ENCODE measurements at regions not wholly inside any gene's neighbourhood (a gene's known extent, or its start where the extent isn't known, plus 50 kb on each side); places are given as distances from the start of the nearest gene placed in this dataset.

DNA sequence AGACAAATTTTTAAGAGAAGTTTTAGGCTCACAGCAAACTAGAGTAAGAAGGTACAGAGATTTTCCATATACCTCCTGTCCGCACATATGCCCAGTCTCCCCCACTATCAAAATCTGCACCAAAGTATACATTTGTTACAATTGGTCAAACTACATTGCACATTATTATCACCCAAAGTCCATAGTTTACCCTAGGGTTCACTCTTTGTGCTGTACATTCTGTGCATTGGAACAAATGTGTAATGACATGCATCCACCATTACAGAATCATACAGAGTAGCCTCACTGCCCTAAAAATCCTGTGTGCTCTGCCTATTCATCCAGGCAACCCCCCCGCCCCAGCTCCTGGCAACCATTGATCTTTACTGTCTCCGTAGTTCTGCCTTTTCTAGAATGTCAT, 61.7 kb upstream of the SPRED2 start:
- intact Hi-C loops (cut with DNase I) = no loop called here
- H3K27me3 ChIP-seq (ENCODE audit: low read depth) = no peaks in the 10 kb centered on the region
- no peak overlapping the region for H3K4me3 ChIP-seq
- ATAC-seq = no peak
- H3K4me1 ChIP-seq = no peaks in the 10 kb centered on the region
- H3K36me3 ChIP-seq = no peaks in the 10 kb centered on the region
- TF ChIP-seq, protein P1, sequence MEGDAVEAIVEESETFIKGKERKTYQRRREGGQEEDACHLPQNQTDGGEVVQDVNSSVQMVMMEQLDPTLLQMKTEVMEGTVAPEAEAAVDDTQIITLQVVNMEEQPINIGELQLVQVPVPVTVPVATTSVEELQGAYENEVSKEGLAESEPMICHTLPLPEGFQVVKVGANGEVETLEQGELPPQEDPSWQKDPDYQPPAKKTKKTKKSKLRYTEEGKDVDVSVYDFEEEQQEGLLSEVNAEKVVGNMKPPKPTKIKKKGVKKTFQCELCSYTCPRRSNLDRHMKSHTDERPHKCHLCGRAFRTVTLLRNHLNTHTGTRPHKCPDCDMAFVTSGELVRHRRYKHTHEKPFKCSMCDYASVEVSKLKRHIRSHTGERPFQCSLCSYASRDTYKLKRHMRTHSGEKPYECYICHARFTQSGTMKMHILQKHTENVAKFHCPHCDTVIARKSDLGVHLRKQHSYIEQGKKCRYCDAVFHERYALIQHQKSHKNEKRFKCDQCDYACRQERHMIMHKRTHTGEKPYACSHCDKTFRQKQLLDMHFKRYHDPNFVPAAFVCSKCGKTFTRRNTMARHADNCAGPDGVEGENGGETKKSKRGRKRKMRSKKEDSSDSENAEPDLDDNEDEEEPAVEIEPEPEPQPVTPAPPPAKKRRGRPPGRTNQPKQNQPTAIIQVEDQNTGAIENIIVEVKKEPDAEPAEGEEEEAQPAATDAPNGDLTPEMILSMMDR (IDR thresholded peaks at IDR 0.05) = no peak
- no peaks in the 10 kb centered on the region for H3K9me3 ChIP-seq
- DNase-seq = no peak
- H3K27ac ChIP-seq = no peak overlapping the region

DNA sequence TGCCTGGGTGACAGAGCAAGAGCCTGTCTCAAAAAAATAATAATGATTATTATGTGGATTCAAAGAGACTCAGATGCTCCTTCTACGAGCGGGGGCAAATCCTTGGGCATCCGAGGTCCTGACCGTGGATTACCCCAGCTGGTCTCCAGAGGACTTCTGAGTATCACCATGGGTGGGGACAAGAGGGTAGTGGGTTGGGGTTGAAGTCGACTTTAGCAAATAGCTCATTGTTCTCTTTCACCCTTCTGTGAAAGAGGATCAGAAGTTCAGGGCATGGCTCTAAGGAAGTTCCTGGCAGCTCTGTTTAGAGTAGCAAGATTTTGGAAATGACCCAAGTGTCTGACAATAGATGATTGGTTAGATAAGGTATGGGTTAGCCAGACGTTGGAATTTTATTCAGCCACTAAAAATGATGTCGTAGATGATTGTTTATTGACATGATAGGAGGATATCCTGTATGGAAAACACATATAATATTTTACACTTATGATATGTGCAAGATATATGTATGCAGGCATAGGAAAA, 59.0 kb upstream of the SPRED2 start:
- H3K27ac ChIP-seq = no peak overlapping the region
- intact Hi-C loops (cut with DNase I) = no loop called here
- ATAC-seq (no peak), DNase-seq (no peak)
- no peak overlapping the region for H3K4me3 ChIP-seq
- TF ChIP-seq, protein P1 (IDR thresholded peaks at IDR 0.05) = no peak
- no peaks in the 10 kb centered on the region for H3K9me3 ChIP-seq
- no peaks in the 10 kb centered on the region for H3K27me3 ChIP-seq (ENCODE audit: low read depth)
- H3K4me1 ChIP-seq = no peaks in the 10 kb centered on the region
- H3K36me3 ChIP-seq = no peaks in the 10 kb centered on the region

GRCh38 chr2:65490222-65490621, 57.8 kb upstream of the SPRED2 start:
- DNase-seq = no peak
- H3K4me3 ChIP-seq = no peak overlapping the region
- no peaks in the 10 kb centered on the region for H3K27me3 ChIP-seq (ENCODE audit: low read depth)
- no peaks in the 10 kb centered on the region for H3K9me3 ChIP-seq
- H3K4me1 ChIP-seq = no peaks in the 10 kb centered on the region
- H3K36me3 ChIP-seq = no peaks in the 10 kb centered on the region
- intact Hi-C loops (cut with DNase I) = no loop called here
- no peak overlapping the region for H3K27ac ChIP-seq
- ATAC-seq = no peak
- TF ChIP-seq, protein P1 (IDR thresholded peaks at IDR 0.05) = no peak

GRCh38 chr2:65489269-65489668, 56.9 kb upstream of the SPRED2 start:
- Histone ChIP-seq H3K27ac (no peak overlapping the region), H3K36me3 (no peaks in the 10 kb centered on the region), H3K27me3 (ENCODE audit: low read depth) (no peaks in the 10 kb centered on the region), H3K4me1 (no peaks in the 10 kb centered on the region), H3K9me3 (no peaks in the 10 kb centered on the region), H3K4me3 (no peak overlapping the region)
- no peak for DNase-seq
- no peak for ATAC-seq
- intact Hi-C loops (cut with DNase I) = no loop called here
- TF ChIP-seq, protein P1 (IDR thresholded peaks at IDR 0.05) = no peak

GRCh38 chr2:65488527-65488926, 56.1 kb upstream of the SPRED2 start:
- Histone ChIP-seq H3K36me3 (no peaks in the 10 kb centered on the region), H3K4me3 (no peak overlapping the region), H3K4me1 (no peaks in the 10 kb centered on the region), H3K27ac (no peak overlapping the region), H3K27me3 (ENCODE audit: low read depth) (no peaks in the 10 kb centered on the region), H3K9me3 (no peaks in the 10 kb centered on the region)
- ATAC-seq (no peak), DNase-seq (no peak)
- TF ChIP-seq, protein P1 (IDR thresholded peaks at IDR 0.05) = no peak
- intact Hi-C loops (cut with DNase I) = no loop called here

DNA sequence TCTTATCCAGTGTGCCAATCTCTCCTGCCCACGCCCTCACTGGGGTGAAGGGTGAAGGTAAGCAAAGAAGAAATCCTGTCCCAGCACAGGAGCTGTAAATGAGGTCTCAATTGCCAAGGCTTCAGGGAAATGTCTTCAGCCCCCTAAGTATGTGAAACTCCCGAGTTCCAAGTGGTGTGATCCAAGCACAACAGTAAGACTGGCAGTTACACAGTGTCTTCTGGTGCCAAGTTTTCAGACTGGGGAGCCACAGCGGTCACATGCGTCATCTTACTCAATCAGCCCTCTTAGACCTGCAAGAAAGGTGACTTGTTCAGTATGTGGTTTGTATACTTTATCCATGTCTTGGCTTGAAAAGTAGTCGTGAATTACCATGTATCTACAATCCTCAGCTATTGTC, 55.0 kb upstream of the SPRED2 start:
- TF ChIP-seq, protein P1 (IDR thresholded peaks at IDR 0.05) = no peak
- intact Hi-C loops (cut with DNase I) = no loop called here
- no peak for DNase-seq
- no peak overlapping the region for H3K4me3 ChIP-seq
- no peaks in the 10 kb centered on the region for H3K27me3 ChIP-seq (ENCODE audit: low read depth)
- peak; percentile 86 to 88 for ATAC-seq
- peak overlapping the region; percentile 21 for H3K27ac ChIP-seq
- H3K4me1 ChIP-seq = no peaks in the 10 kb centered on the region
- H3K9me3 ChIP-seq = no peaks in the 10 kb centered on the region
- no peaks in the 10 kb centered on the region for H3K36me3 ChIP-seq

Measured in lower lobe of right lung (tissue), 2 donors.